ENCODE measurements at regions not wholly inside any gene's neighbourhood (a gene's known extent, or its start where the extent isn't known, plus 50 kb on each side); places are given as distances from the start of the nearest gene placed in this dataset.

DNA sequence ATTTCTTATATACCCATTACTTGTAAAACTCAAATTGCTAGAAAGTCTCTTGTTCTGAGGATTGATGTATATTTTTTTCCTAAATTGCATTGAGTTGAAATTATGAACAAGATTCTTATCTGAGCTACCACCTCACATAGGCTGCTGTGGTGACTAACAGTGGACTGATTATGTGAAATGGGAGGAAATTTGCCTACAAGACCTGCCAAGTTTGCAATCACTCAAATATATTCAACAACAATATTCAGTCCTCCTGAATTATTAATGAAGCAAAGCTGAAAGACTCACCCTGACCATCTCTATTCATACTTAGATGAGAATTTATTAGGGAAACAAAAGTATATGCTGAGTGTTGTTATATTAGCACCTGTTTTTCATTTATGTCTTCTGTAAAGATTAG, 412.6 kb upstream of the SEMA6D start:
- TF ChIP-seq, protein P1, sequence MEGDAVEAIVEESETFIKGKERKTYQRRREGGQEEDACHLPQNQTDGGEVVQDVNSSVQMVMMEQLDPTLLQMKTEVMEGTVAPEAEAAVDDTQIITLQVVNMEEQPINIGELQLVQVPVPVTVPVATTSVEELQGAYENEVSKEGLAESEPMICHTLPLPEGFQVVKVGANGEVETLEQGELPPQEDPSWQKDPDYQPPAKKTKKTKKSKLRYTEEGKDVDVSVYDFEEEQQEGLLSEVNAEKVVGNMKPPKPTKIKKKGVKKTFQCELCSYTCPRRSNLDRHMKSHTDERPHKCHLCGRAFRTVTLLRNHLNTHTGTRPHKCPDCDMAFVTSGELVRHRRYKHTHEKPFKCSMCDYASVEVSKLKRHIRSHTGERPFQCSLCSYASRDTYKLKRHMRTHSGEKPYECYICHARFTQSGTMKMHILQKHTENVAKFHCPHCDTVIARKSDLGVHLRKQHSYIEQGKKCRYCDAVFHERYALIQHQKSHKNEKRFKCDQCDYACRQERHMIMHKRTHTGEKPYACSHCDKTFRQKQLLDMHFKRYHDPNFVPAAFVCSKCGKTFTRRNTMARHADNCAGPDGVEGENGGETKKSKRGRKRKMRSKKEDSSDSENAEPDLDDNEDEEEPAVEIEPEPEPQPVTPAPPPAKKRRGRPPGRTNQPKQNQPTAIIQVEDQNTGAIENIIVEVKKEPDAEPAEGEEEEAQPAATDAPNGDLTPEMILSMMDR (IDR thresholded peaks at IDR 0.05): no peak
- TF ChIP-seq ATF1 (CRISPR knock-in tag; IDR thresholded peaks at IDR 0.05) (no peak), CREB1 (CRISPR knock-in tag; IDR thresholded peaks at IDR 0.05) (no peak)
- TF ChIP-seq, protein P2, sequence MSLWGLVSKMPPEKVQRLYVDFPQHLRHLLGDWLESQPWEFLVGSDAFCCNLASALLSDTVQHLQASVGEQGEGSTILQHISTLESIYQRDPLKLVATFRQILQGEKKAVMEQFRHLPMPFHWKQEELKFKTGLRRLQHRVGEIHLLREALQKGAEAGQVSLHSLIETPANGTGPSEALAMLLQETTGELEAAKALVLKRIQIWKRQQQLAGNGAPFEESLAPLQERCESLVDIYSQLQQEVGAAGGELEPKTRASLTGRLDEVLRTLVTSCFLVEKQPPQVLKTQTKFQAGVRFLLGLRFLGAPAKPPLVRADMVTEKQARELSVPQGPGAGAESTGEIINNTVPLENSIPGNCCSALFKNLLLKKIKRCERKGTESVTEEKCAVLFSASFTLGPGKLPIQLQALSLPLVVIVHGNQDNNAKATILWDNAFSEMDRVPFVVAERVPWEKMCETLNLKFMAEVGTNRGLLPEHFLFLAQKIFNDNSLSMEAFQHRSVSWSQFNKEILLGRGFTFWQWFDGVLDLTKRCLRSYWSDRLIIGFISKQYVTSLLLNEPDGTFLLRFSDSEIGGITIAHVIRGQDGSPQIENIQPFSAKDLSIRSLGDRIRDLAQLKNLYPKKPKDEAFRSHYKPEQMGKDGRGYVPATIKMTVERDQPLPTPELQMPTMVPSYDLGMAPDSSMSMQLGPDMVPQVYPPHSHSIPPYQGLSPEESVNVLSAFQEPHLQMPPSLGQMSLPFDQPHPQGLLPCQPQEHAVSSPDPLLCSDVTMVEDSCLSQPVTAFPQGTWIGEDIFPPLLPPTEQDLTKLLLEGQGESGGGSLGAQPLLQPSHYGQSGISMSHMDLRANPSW (CRISPR knock-in tag; conservative IDR thresholded peaks at IDR 0.05; ENCODE audit: low read depth): no peak
- TF ChIP-seq, protein P3, sequence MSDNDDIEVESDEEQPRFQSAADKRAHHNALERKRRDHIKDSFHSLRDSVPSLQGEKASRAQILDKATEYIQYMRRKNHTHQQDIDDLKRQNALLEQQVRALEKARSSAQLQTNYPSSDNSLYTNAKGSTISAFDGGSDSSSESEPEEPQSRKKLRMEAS (CRISPR knock-in tag; IDR thresholded peaks at IDR 0.05): no peak
- TF ChIP-seq, protein P4, sequence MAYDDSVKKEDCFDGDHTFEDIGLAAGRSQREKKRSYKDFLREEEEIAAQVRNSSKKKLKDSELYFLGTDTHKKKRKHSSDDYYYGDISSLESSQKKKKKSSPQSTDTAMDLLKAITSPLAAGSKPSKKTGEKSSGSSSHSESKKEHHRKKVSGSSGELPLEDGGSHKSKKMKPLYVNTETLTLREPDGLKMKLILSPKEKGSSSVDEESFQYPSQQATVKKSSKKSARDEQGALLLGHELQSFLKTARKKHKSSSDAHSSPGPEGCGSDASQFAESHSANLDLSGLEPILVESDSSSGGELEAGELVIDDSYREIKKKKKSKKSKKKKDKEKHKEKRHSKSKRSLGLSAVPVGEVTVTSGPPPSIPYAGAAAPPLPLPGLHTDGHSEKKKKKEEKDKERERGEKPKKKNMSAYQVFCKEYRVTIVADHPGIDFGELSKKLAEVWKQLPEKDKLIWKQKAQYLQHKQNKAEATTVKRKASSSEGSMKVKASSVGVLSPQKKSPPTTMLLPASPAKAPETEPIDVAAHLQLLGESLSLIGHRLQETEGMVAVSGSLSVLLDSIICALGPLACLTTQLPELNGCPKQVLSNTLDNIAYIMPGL (CRISPR knock-in tag; IDR thresholded peaks at IDR 0.05): no peak

Data from WTC11 (cell line).